Heart left ventricle (tissue), 16 donors: ENCODE measurements at regions not wholly inside any gene's neighbourhood (a gene's known extent, or its start where the extent isn't known, plus 50 kb on each side); places are given as distances from the start of the nearest gene placed in this dataset.
A peak's percentile ranks its signal among the peaks of the same experiment; 100 is the strongest.

Experiments
- ATAC-seq, 4 donors: fragments of 200-7000 bp; cut with Tn5 transposase; one replicate each; pipeline ENCODE4 v1.9.1; 2020 to 2022; ENCODE audit warnings: moderate library complexity in 4 of 4, mild to moderate bottlenecking in 3 of 4, moderate number of reproducible peaks in 1 of 4
- DNase-seq, 5 donors: peaks; one replicate each; pipeline ENCODE4 v3.0.0-alpha.2; 2020
- H3K27ac ChIP-seq, 12 donors: fragments of 200-600 bp; sonication (generic) in 4 of 12; one replicate each; pipeline versions ENCODE4 v1.5.0 to v1.8.0; 2016 to 2022; ENCODE audit warnings: mild to moderate bottlenecking in 2 of 12
- H3K27me3 ChIP-seq, 9 donors: fragments of 200-600 bp; sonication (generic) in 2 of 9; one replicate each; pipeline versions ENCODE4 v1.5.1 to v1.8.0; 2016 to 2022; ENCODE audit warnings: mild to moderate bottlenecking in 3 of 9
- H3K36me3 ChIP-seq, 9 donors: fragments of 200-600 bp; sonication (generic) in 2 of 9; one replicate each; pipeline versions ENCODE4 v1.5.0 to v1.8.0; 2018 to 2022; ENCODE audit warnings: mild to moderate bottlenecking in 2 of 9
- H3K4me1 ChIP-seq, 12 donors: fragments of 200-600 bp; sonication (generic) in 4 of 12; one replicate each; pipeline versions ENCODE4 v1.5.0 to v1.8.0; 2016 to 2022; ENCODE audit warnings: mild to moderate bottlenecking in 3 of 12
- H3K4me3 ChIP-seq, 12 donors: fragments of 200-600 bp; sonication (generic) in 4 of 12; one replicate each; pipeline versions ENCODE4 v1.5.0 to v1.8.0; 2017 to 2022; ENCODE audit warnings: mild to moderate bottlenecking in 9 of 12, moderate library complexity in 4 of 12
- H3K9me3 ChIP-seq, 12 donors: fragments of 200-600 bp; sonication (generic) in 4 of 12; one replicate each; pipeline versions ENCODE4 v1.5.0 to v1.8.0; 2016 to 2022; ENCODE audit warnings: mild to moderate bottlenecking in 1 of 12
- CTCF ChIP-seq, 12 donors: fragments of 200-600 bp; sonication (generic) in 4 of 12; IDR thresholded peaks; one replicate each; pipeline versions ENCODE4 v1.5.0 to v1.8.0; 2018 to 2022; ENCODE audit warnings: antibody characterized with exemption in 12 of 12, mild to moderate bottlenecking in 5 of 12
- POLR2A ChIP-seq, 2 donors: fragments of 450-650 bp; IDR thresholded peaks; one replicate each; pipeline ENCODE4 v1.6.1; 2017; ENCODE audit warnings: antibody characterized with exemption in 2 of 2, mild to moderate bottlenecking in 2 of 2, moderate library complexity in 2 of 2
- WGBS, 4 donors: extraction: QIAGEN DNeasy Blood & Tissue Kit in 2 of 4; methylation state at CpG; one replicate each; pipeline versions ENCODE4 v1.1.5 to v1.1.7; 2013 to 2018; 5-methylcytosine and 5-hydroxymethylcytosine counted together
- intact Hi-C, 10 donors: fragments of 100-400 bp; cut with DNase I; formaldehyde crosslinking; loops; one replicate each; pipeline versions ENCODE4 v1.11.1 to v1.14.2; 2022
- donor health status: ischemic (EF 13 %, LVEDD 7.1; RV severe dilation, severe dysfunction).
- donor health status: healthy with polysubstance abuse.
- donor health status: DM: no; HTN: yes; CAD: no.
- donor health status: DM: no; HTN: no; CAD: no.
- donor health status: ischemic (EF 25% LVEDD 6.9; RV normal size, moderate dysfunction).
- donor health status: ischemic (EF 25% LVEDD 5.7; RV mildly dilated, moderate dysfunction).
- donor health status: healthy.
- donor health status: DM: yes; HTN: yes; CAD: no.
- donor health status: ischemic (EF 35%, LVEDD 5.7; RV mildly dilated, moderate dysfunction).
- donor health status: nonischemic (EF 11% LVEDD 7.7; RV severe dilation, severe dysfunction).
- donor health status: DM: yes; HTN: yes; CAD: no.
- donor health status: PGD.
- donor health status: ischemic (EF 29% LVEDD 5.4; RV normal size, mild dysfunction).
- donor health status: nonischemic (EF 23%, LVEDD 6.1; RV moderate dilation, normal function).

DNA sequence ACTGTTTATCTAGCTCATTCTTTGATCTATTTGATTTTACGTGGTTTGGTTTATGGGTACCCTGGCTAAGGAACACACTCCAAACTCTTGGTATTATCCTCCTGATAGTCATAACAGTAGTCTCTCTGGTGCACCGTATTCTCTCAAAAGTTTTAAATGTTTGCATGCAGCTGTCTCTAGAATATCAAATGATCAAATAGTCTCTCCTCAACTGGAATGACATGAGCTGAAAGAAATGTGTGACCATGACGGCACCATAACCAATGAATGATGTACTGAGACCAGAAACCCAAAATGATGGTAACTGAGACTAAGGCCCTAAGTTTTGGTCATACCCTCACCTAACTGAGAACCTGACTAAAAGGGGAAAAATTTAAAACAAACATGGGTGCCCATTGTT is 319.4 kb downstream of the SLC7A11 start:
- no peak overlapping the region for H3K4me3 ChIP-seq
- TF ChIP-seq POLR2A (IDR thresholded peaks at IDR 0.05) = no peak
- no peak for TF ChIP-seq CTCF (IDR thresholded peaks at IDR 0.05)
- intact Hi-C loops = no loop called here
- 91 to 94% (median 92%) methylated on average over 3 of the region's 3 CpGs for WGBS, 4 donors
- H3K27me3 ChIP-seq = no peaks in the 10 kb centered on the region
- DNase-seq = no peak
- no peaks in the 10 kb centered on the region for H3K36me3 ChIP-seq
- ATAC-seq = no peak
- no peaks in the 10 kb centered on the region for H3K4me1 ChIP-seq
- no peak overlapping the region for H3K27ac ChIP-seq
- peaks cover 0 to 2% (median 0%) of the 10 kb centered on the region in 12 donors for H3K9me3 ChIP-seq

DNA sequence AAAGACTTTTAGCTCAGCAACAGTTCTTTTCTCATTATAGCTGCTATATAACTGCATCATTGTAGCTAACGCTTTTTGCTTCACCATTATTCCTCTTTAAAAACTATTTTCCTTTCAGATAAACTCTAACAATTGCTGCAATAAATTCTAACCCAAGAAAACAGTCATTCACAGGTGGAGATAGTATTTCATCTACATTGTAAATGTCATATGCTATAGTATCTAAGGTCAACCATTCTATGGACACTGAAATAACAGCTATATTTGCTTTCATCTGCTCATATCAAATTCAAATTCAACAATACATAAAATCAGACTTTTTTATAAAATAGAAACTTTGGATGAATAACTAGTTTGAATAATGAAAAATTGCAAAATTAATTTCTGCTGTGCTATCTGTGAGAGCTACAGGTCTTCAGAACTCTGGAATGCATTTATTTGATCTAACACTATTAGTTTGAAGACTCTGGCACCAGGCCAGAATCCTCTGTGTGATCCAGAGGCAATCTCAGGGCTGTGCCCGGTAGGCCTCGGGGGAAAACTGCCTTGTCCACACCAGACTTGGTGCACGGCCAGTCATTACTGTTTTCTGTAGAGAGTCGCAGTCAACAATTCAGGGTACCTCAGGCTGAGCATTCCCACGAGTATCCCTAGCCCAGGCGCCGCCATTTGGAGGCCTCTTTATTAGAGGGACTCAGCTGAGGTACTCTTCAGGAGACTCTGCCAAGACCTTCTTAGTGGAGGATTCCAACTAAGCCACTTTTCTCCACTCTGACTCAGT is 332.4 kb downstream of the SLC7A11 start:
- no peak overlapping the region for H3K4me3 ChIP-seq
- H3K27ac ChIP-seq = no peak overlapping the region
- peaks cover 0 to 6% (median 0%) of the 10 kb centered on the region in 12 donors for H3K9me3 ChIP-seq
- no peaks in the 10 kb centered on the region for H3K27me3 ChIP-seq
- no peaks in the 10 kb centered on the region for H3K36me3 ChIP-seq
- TF ChIP-seq CTCF (IDR thresholded peaks at IDR 0.05) = no peak
- no peak for TF ChIP-seq POLR2A (IDR thresholded peaks at IDR 0.05)
- WGBS, 4 donors = 52 to 59% (median 54%) methylated on average over 8 of the region's 8 CpGs
- intact Hi-C loops = no loop called here
- no peak for ATAC-seq
- no peaks in the 10 kb centered on the region for H3K4me1 ChIP-seq
- peak in 1 of 5 donors; percentile 35 for DNase-seq

GRCh38 chr4:137905930-137906329 is 336.2 kb downstream of the SLC7A11 start:
- DNase-seq = no peak
- TF ChIP-seq CTCF (IDR thresholded peaks at IDR 0.05) (no peak), POLR2A (IDR thresholded peaks at IDR 0.05) (no peak)
- intact Hi-C loops = no loop called here
- ATAC-seq = no peak
- H3K4me3 ChIP-seq = no peak overlapping the region
- H3K4me1 ChIP-seq = no peaks in the 10 kb centered on the region
- WGBS, 4 donors = 72 to 77% (median 75%) methylated on average over 4 of the region's 4 CpGs
- no peaks in the 10 kb centered on the region for H3K9me3 ChIP-seq
- no peaks in the 10 kb centered on the region for H3K27me3 ChIP-seq
- no peaks in the 10 kb centered on the region for H3K36me3 ChIP-seq
- no peak overlapping the region for H3K27ac ChIP-seq

- intact Hi-C loops = no loop called here
These were observed 341.0 kb downstream of the SLC7A11 start for GRCh38 chr4:137901114-137901513.

More at GRCh38 chr4:137901114-137901513, 341.0 kb downstream of the SLC7A11 start:
- TF ChIP-seq CTCF (IDR thresholded peaks at IDR 0.05) (no peak), POLR2A (IDR thresholded peaks at IDR 0.05) (no peak)
- Histone ChIP-seq H3K27ac (no peak overlapping the region), H3K9me3 (no peaks in the 10 kb centered on the region), H3K27me3 (no peaks in the 10 kb centered on the region), H3K36me3 (no peaks in the 10 kb centered on the region), H3K4me3 (no peak overlapping the region), H3K4me1 (no peaks in the 10 kb centered on the region)
- 82 to 91% (median 87%) methylated on average over 1 of the region's 1 CpG for WGBS, 4 donors
- ATAC-seq (no peak), DNase-seq (no peak)
